ENCODE measurements at regions not wholly inside any gene's neighbourhood (a gene's known extent, or its start where the extent isn't known, plus 50 kb on each side); places are given as distances from the start of the nearest gene placed in this dataset.

GRCh38 chr13:68046903-68047302, 816.8 kb upstream of the PCDH9 start:
- DNase-seq (ENCODE audit: low spot score): no peak

- DNase-seq (ENCODE audit: low spot score): no peak
Observed at GRCh38 chr13:68030152-68030809, 800.1 kb upstream of the PCDH9 start.

- DNase-seq (ENCODE audit: low spot score): no peak
Observed at GRCh38 chr13:68028701-68029100, 798.6 kb upstream of the PCDH9 start.

GRCh38 chr13:68027306-68027705, 797.2 kb upstream of the PCDH9 start:
- no peak for DNase-seq (ENCODE audit: low spot score)

GRCh38 chr13:68026077-68026476, 795.9 kb upstream of the PCDH9 start:
- DNase-seq (ENCODE audit: low spot score): no peak

GRCh38 chr13:68025604-68026003, 795.5 kb upstream of the PCDH9 start:
- DNase-seq (ENCODE audit: low spot score): no peak

- no peak for DNase-seq (ENCODE audit: low spot score)
Observed at GRCh38 chr13:68023838-68024581, 793.9 kb upstream of the PCDH9 start.

GRCh38 chr13:68019901-68020300, 789.8 kb upstream of the PCDH9 start:
- no peak for DNase-seq (ENCODE audit: low spot score)

GRCh38 chr13:68009546-68009945, 779.4 kb upstream of the PCDH9 start:
- DNase-seq (ENCODE audit: low spot score): no peak

- DNase-seq (ENCODE audit: low spot score): no peak
Observed at GRCh38 chr13:68007576-68007975, 777.4 kb upstream of the PCDH9 start.

- no peak for DNase-seq (ENCODE audit: low spot score)
Observed at GRCh38 chr13:67996101-67996500, 766.0 kb upstream of the PCDH9 start.

GRCh38 chr13:67990868-67991267, 760.7 kb upstream of the PCDH9 start:
- no peak for DNase-seq (ENCODE audit: low spot score)

GRCh38 chr13:67986234-67986633, 756.1 kb upstream of the PCDH9 start:
- no peak for DNase-seq (ENCODE audit: low spot score)

- DNase-seq (ENCODE audit: low spot score): no peak
Observed at GRCh38 chr13:67977066-67977465, 746.9 kb upstream of the PCDH9 start.

GRCh38 chr13:67971291-67971690, 741.2 kb upstream of the PCDH9 start:
- DNase-seq (ENCODE audit: low spot score): no peak

GRCh38 chr13:67967031-67967430, 736.9 kb upstream of the PCDH9 start:
- no peak for DNase-seq (ENCODE audit: low spot score)

GRCh38 chr13:67966065-67966464, 735.9 kb upstream of the PCDH9 start:
- DNase-seq (ENCODE audit: low spot score): no peak

GRCh38 chr13:67964986-67965385, 734.9 kb upstream of the PCDH9 start:
- no peak for DNase-seq (ENCODE audit: low spot score)

- no peak for DNase-seq (ENCODE audit: low spot score)
Observed at GRCh38 chr13:67964091-67964490, 734.0 kb upstream of the PCDH9 start.

- DNase-seq (ENCODE audit: low spot score): no peak
Observed at GRCh38 chr13:67961331-67961730, 731.2 kb upstream of the PCDH9 start.

GRCh38 chr13:67951431-67951830, 721.3 kb upstream of the PCDH9 start:
- DNase-seq (ENCODE audit: low spot score): no peak

- no peak for DNase-seq (ENCODE audit: low spot score)
Observed at GRCh38 chr13:67950603-67951002, 720.5 kb upstream of the PCDH9 start.

- DNase-seq (ENCODE audit: low spot score): no peak
Observed at GRCh38 chr13:67946131-67946530, 716.0 kb upstream of the PCDH9 start.

- no peak for DNase-seq (ENCODE audit: low spot score)
Observed at GRCh38 chr13:67943116-67943515, 713.0 kb upstream of the PCDH9 start.

Data from GM03348 (cell line).